ENCODE measurements at regions not wholly inside any gene's neighbourhood (a gene's known extent, or its start where the extent isn't known, plus 50 kb on each side); places are given as distances from the start of the nearest gene placed in this dataset.

GRCh38 chr2:8582651-8583399, 99.0 kb upstream of the ID2 start:
- FAIRE-seq (peak; percentile 56), DNase-seq (ENCODE audit: insufficient read length, low spot score) (no peak)

- peak; percentile 64 for DNase-seq (ENCODE audit: insufficient read length, low spot score)
These were observed 98.3 kb upstream of the ID2 start for GRCh38 chr2:8583400-8584173.

GRCh38 chr2:8584174-8585066, 97.4 kb upstream of the ID2 start:
- no peak for DNase-seq (ENCODE audit: insufficient read length, low spot score)
- peak; percentile 57 for FAIRE-seq

More at GRCh38 chr2:8583400-8584173, 98.3 kb upstream of the ID2 start:
- peak; percentile 82 for FAIRE-seq

GRCh38 chr2:8586457-8587051, 95.3 kb upstream of the ID2 start:
- FAIRE-seq = no peak
- no peak for DNase-seq (ENCODE audit: insufficient read length, low spot score)

- FAIRE-seq (no peak), DNase-seq (ENCODE audit: insufficient read length, low spot score) (no peak)
These were observed 94.5 kb upstream of the ID2 start for GRCh38 chr2:8587251-8587791.

GRCh38 chr2:8587920-8588830, 93.7 kb upstream of the ID2 start:
- DNase-seq (ENCODE audit: insufficient read length, low spot score) (no peak), FAIRE-seq (no peak)

- DNase-seq (ENCODE audit: insufficient read length, low spot score) (no peak), FAIRE-seq (no peak)
These were observed 93.0 kb upstream of the ID2 start for GRCh38 chr2:8588831-8589191.

GRCh38 chr2:8589721-8590120, 92.1 kb upstream of the ID2 start:
- FAIRE-seq (no peak), DNase-seq (ENCODE audit: insufficient read length, low spot score) (no peak)

GRCh38 chr2:8590938-8591337, 90.9 kb upstream of the ID2 start:
- DNase-seq (ENCODE audit: insufficient read length, low spot score) (no peak), FAIRE-seq (no peak)

- DNase-seq (ENCODE audit: insufficient read length, low spot score) = no peak
- FAIRE-seq = no peak
These were observed 89.1 kb upstream of the ID2 start for GRCh38 chr2:8592736-8593135.

- no peak for FAIRE-seq
These were observed 88.6 kb upstream of the ID2 start for GRCh38 chr2:8593243-8593642.

GRCh38 chr2:8594731-8595427, 87.0 kb upstream of the ID2 start:
- FAIRE-seq (no peak), DNase-seq (ENCODE audit: insufficient read length, low spot score) (no peak)

More at GRCh38 chr2:8593243-8593642, 88.6 kb upstream of the ID2 start:
- DNase-seq (ENCODE audit: insufficient read length, low spot score) = no peak

GRCh38 chr2:8595428-8595805, 86.4 kb upstream of the ID2 start:
- DNase-seq (ENCODE audit: insufficient read length, low spot score) (no peak), FAIRE-seq (no peak)

- DNase-seq (ENCODE audit: insufficient read length, low spot score) = no peak
- FAIRE-seq = no peak
These were observed 85.8 kb upstream of the ID2 start for GRCh38 chr2:8595811-8596600.

GRCh38 chr2:8597094-8597493, 84.8 kb upstream of the ID2 start:
- DNase-seq (ENCODE audit: insufficient read length, low spot score) (no peak), FAIRE-seq (no peak)

GRCh38 chr2:8597559-8598225, 84.2 kb upstream of the ID2 start:
- FAIRE-seq (no peak), DNase-seq (ENCODE audit: insufficient read length, low spot score) (no peak)

- FAIRE-seq (no peak), DNase-seq (ENCODE audit: insufficient read length, low spot score) (no peak)
These were observed 83.3 kb upstream of the ID2 start for GRCh38 chr2:8598295-8599165.

All from GM19239 (cell line).